NK-92 treated with Interleukin-12 subunit alpha and Interleukin-12 subunit beta, amount 100 ng/mL, for 24 hours (cell line): ENCODE measurements at regions not wholly inside any gene's neighbourhood (a gene's known extent, or its start where the extent isn't known, plus 50 kb on each side); places are given as distances from the start of the nearest gene placed in this dataset.

Experiments used
- DNase-seq: peaks from one replicate; lab custom pipeline; 2025; lab: John Stamatoyannopoulos, UW

DNA sequence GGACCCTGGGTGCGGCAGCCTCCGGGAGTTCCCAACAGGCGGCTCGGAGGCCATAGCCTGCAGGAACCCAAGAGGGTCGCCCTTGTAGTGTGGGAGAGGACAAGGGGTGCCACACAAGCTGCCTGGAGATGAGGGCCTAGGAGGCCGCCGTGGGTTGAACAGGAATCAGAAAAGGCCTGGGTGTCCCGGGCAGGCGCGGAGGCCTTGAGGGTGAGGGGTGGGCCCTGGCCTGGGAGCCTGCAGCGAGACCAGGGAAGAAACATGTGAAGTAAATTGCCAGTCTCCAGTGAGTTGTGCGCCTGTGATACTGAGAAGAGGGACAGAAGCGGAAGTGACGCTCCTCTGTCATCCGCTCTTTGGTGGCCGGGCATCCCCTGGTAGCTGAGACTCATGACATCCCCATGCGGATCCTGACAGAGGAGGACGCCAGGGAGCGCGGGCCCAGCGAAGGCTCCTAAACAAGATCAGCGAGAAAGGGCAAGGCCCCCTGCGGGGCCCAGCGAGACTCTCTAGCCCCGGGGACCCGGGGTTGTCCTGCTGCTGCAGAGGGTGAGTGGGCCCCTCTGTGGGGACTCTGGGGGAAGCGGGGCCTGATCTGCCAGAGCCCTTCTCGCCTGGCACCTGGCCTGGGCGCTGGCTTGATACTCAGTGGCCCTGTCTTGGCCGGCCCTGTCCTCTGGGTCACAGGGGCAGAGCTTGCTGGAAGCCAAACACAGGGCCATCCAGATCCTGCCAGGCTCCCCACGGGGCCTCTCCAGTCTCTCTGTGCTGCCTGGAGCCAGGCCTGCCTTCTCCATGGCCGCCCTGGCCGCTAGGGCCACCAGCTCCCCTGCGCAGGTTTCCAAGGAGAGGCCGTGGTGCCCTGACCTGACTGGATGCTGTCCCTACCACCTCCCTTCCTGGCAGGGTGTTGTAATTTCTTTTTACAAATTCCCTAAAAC lies 788.4 kb downstream of the TLE4 start:
- no peak for DNase-seq

DNA sequence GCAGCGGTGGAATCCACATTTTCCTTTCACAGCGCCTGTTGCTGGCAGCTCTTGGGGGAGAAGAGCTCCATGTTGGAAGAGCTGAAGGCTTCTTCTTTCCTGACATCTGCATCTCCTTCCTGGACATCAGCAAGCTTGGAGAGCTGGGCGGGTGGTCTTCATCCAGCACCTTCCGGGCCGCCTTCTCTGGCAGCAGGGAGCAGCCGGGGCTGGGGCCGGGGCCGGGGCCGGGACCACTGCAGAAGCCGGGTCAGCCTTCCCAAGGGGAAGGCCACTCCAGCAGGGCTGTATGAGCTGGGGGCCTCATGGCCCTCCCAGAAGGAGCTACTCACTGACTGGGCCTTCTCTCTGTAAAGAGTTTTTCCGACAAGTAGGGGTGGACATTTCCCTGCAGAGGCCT lies 787.5 kb downstream of the TLE4 start:
- DNase-seq, result no peak

- no peak for DNase-seq
Measured at GRCh38 chr9:80352967-80353366, 781.2 kb downstream of the TLE4 start.

GRCh38 chr9:80351612-80352011 lies 779.8 kb downstream of the TLE4 start:
- DNase-seq, result no peak

DNA sequence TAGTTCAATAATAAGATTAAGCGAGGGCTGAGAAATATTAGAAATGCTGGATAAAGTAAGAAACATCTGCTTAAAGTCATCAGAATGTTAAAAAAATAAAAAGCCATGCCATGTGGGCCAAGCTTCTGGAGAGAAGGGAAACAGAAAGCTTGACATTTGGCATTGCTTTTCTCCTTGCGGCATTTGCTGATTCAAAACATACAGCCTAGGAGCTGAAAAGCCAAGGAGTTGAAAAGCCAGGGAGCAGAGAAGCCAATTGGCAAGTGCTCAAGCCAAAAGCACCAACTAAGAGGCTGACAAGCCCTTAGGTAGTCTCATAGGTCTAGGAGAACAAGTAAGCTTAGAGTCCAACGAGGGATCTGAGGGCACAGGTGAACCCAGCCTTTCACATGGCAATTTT lies 754.3 kb downstream of the TLE4 start:
- DNase-seq, result no peak

- DNase-seq, result no peak
Measured at GRCh38 chr9:80320916-80321315, 749.2 kb downstream of the TLE4 start.

GRCh38 chr9:80320480-80320879 lies 748.7 kb downstream of the TLE4 start:
- DNase-seq, result no peak

- no peak for DNase-seq
Measured at GRCh38 chr9:80305136-80305535, 733.4 kb downstream of the TLE4 start.

GRCh38 chr9:80294955-80295354 lies 723.2 kb downstream of the TLE4 start:
- DNase-seq, result no peak

DNA sequence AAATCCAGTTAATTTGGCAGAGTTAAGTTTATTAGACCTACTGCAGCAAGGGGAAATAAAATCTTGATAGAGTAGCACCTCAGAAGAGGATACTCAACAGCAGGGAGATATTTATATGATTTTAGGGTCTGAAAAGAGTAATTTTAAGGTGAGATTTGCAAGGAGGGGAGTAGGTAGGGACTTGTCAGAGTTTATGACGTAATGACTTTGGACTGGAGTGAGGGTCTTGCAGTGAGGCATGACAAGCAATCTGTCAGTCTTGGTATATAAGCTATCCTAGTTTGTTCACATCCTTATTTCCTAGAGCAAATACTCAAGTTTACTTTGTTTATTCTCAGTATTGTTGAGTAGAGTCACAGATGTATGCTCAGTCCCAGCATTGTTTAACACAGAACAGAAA lies 722.6 kb downstream of the TLE4 start:
- no peak for DNase-seq

- DNase-seq, result no peak
Measured at GRCh38 chr9:80292231-80292630, 720.5 kb downstream of the TLE4 start.

GRCh38 chr9:80285326-80285725 lies 713.6 kb downstream of the TLE4 start:
- no peak for DNase-seq

DNA sequence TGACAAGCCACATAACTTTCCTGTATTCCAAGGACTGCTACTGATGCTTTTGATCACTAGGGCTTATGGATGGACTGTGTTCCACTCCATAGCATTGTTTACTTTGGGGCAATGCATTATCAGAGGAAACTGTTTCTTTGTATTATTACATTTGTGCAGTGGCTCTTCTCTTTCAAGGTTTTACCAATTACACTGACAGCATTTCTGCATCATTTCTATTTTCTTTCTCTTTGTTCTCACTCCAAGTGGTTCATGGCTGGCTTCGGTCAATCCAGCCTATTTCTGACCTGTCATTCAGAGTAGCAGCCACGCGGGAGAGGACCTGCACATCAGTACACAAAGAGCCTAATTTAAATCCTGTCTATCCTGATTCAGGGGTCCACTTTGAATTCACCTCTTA lies 711.0 kb downstream of the TLE4 start:
- DNase-seq, result no peak

DNA sequence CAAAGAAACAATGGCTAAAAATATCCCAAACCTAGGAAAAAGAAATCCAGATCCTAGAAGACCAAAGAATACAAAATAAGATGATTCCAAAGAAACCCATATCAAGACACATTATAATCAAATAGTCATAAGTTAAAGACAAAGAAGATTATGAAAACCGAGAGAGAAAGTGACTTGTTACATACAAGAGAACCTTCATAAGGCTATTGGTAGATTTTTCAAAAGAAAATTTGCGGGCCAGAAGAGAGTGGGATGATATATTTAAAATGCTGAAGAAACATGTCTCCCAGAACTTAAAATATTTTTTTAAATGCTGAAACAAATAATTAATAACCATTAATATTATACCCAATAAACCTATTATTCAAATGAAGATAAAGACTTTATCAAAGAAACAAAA lies 687.3 kb downstream of the TLE4 start:
- DNase-seq, result no peak

GRCh38 chr9:80251778-80252177 lies 680.0 kb downstream of the TLE4 start:
- no peak for DNase-seq

DNA sequence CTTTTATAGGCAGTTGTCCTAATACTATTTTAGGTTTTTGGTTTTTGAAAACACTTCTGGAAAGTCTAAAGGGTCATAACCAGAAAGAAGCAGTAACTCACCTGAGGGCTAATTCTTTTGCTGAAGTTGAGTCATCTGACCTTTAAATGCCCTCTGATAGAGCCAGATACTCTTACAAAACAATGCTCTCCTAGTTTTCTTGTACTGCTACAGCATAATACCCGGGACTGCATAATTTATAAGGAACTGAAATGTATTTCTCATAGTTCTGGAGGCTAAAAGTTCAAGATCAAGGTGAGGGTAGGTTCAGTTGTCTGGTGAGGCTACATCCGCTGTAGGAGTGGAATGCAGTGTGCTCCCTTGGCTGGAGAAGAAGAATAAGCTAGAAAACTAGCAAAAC lies 670.3 kb downstream of the TLE4 start:
- DNase-seq, result no peak

- no peak for DNase-seq
Measured at GRCh38 chr9:80235752-80236151, 664.0 kb downstream of the TLE4 start.

DNA sequence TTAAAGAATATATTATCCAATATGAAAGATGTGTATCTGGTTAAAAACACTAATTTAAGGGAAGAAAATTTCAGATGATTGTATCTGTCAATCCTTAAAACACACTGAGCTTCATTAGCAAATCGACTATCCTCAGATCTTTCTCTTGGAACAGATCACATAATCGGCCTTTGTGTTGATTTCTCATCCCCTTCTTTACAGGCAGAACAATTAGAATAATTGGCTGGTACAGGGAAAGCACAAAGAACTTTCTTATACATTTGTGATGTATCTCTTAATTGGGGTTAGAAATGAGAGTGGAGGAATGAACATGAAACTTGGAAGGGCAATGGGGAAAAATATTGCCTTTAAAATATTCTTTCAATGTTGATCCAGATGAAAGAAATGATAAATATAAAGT lies 662.1 kb downstream of the TLE4 start:
- DNase-seq, result no peak

DNA sequence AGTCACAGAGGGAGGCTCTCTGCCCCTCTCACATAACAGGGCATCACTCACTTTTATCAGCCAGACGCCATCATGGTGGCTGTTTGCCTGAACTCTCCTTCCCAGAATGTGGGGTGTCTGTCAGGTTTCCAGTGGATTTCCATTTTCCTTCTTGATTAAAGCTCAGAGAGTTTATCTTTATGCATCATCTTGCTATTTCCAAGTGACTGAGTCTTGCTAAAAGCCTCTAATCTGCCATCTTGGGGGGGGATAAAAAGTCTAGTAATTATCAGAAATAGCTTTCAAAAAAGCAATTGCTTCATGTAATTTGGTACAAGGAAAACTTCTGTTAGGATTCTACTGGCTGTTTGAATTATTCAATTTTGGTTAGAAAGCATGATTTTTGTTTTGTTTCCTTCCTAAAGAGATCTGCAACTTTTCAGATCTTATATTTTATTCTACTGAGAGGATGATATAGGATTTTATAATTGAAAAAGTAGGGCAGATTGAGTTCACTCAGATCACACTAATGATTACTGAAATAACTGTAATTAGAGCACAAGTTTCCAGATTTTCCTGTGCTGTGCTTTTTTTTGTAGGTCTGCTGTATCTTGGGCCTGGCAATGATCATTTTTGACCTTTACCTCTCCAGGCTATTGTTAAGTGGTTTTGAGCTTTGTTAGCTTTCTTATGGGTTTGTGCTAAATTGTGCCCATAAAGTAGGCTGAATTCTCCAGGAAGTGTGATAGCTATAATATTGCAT lies 661.5 kb downstream of the TLE4 start:
- no peak for DNase-seq

GRCh38 chr9:80231318-80232236 lies 659.8 kb downstream of the TLE4 start:
- DNase-seq, result no peak

DNA sequence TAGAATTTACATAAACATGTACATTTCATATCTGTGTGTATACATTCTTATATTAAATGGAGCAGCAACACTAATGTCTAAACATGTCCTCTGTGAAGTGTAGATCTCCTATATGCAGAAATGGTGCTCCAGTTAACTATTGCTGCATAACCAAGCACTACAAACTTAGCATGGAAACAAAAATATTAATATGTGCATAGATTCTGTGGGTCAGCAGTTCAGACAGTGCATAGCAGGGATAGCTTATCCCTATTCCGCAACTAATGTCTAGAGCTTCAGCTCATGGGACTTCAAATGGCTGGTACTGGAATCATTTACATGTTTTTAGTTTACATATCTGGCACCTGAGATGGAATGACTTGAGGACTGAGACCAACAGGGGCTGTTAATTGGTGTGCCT lies 652.1 kb downstream of the TLE4 start:
- no peak for DNase-seq

- DNase-seq, result no peak
Measured at GRCh38 chr9:80222466-80223169, 650.9 kb downstream of the TLE4 start.
